Colonic mucosa (tissue), 4 donors: ENCODE measurements at regions not wholly inside any gene's neighbourhood (a gene's known extent, or its start where the extent isn't known, plus 50 kb on each side); places are given as distances from the start of the nearest gene placed in this dataset.

Experiments used
- DNase-seq: peaks from one replicate; pipeline ENCODE4 v3.0.0-alpha.2; 2020
- H3K27ac ChIP-seq: fragments of 200-600 bp; one replicate; pipeline ENCODE4 v1.8.0; 2021
- H3K27me3 ChIP-seq: fragments of 200-600 bp; one replicate; pipeline ENCODE4 v1.8.0; 2021
- H3K36me3 ChIP-seq: fragments of 200-600 bp; one replicate; pipeline ENCODE4 v1.8.0; 2021
- H3K4me1 ChIP-seq: fragments of 200-600 bp; one replicate; pipeline ENCODE4 v1.8.0; 2021; ENCODE audit warnings: mild to moderate bottlenecking
- H3K4me3 ChIP-seq: fragments of 200-600 bp; one replicate; pipeline ENCODE4 v1.8.0; 2021
- H3K9ac ChIP-seq, 2 donors: one replicate each; pipeline ENCODE4 v1.7.0; 2013; ENCODE audit warnings: control low read depth in 2 of 2, low read depth in 2 of 2, low read length in 2 of 2
- H3K9me3 ChIP-seq: fragments of 200-600 bp; one replicate; pipeline ENCODE4 v1.8.0; 2021
- CTCF ChIP-seq: fragments of 200-600 bp; IDR thresholded peaks from one replicate; pipeline ENCODE4 v1.8.0; 2022; ENCODE audit warnings: antibody characterized with exemption, mild to moderate bottlenecking
- intact Hi-C: fragments of 100-400 bp; cut with DNase I; formaldehyde crosslinking; loops from one replicate; pipeline ENCODE4 v1.14.1; 2022
- donor health status: healthy.
- donor health status: DM: no; HTN: no; CAD: no.
- donor health status: DM: no; HTN: no; CAD: no.

GRCh38 chr4:173934201-173934600, 349.3 kb downstream of the FBXO8 start:
- H3K4me3 ChIP-seq: no peak overlapping the region
- no peak for DNase-seq
- H3K9me3 ChIP-seq: no peaks in the 10 kb centered on the region
- no peaks in the 10 kb centered on the region for H3K27me3 ChIP-seq
- TF ChIP-seq CTCF: no peak
- H3K9ac ChIP-seq: no peak overlapping the region
- H3K36me3 ChIP-seq: no peaks in the 10 kb centered on the region
- no peaks in the 10 kb centered on the region for H3K4me1 ChIP-seq
- no peak overlapping the region for H3K27ac ChIP-seq
- intact Hi-C loops: no loop called here

GRCh38 chr4:173932701-173933100, 350.8 kb downstream of the FBXO8 start:
- no peak for DNase-seq
- intact Hi-C loops: no loop called here
- Histone ChIP-seq H3K9me3 (no peaks in the 10 kb centered on the region), H3K36me3 (no peaks in the 10 kb centered on the region), H3K9ac (no peak overlapping the region), H3K27me3 (no peaks in the 10 kb centered on the region), H3K4me3 (no peak overlapping the region), H3K27ac (no peak overlapping the region), H3K4me1 (no peaks in the 10 kb centered on the region)
- TF ChIP-seq CTCF: no peak

GRCh38 chr4:173930329-173930967, 353.0 kb downstream of the FBXO8 start:
- no peaks in the 10 kb centered on the region for H3K4me1 ChIP-seq
- no peaks in the 10 kb centered on the region for H3K27me3 ChIP-seq
- no peak for TF ChIP-seq CTCF
- H3K9ac ChIP-seq: no peak overlapping the region
- H3K27ac ChIP-seq: no peak overlapping the region
- H3K9me3 ChIP-seq: no peaks in the 10 kb centered on the region
- intact Hi-C loops: no loop called here
- H3K36me3 ChIP-seq: no peaks in the 10 kb centered on the region
- H3K4me3 ChIP-seq: no peak overlapping the region
- no peak for DNase-seq

- H3K4me3 ChIP-seq: no peak overlapping the region
- H3K9ac ChIP-seq: no peak overlapping the region
- no peak overlapping the region for H3K27ac ChIP-seq
- no peak for TF ChIP-seq CTCF
- no peaks in the 10 kb centered on the region for H3K36me3 ChIP-seq
- no peak for DNase-seq
- H3K4me1 ChIP-seq: no peaks in the 10 kb centered on the region
- H3K9me3 ChIP-seq: no peaks in the 10 kb centered on the region
- H3K27me3 ChIP-seq: no peaks in the 10 kb centered on the region
- intact Hi-C loops: no loop called here
These were observed 353.5 kb downstream of the FBXO8 start for GRCh38 chr4:173929921-173930320.

- no peak for DNase-seq
- no peak for TF ChIP-seq CTCF
- Histone ChIP-seq H3K9me3 (no peaks in the 10 kb centered on the region), H3K27ac (no peak overlapping the region), H3K27me3 (no peaks in the 10 kb centered on the region), H3K36me3 (no peaks in the 10 kb centered on the region), H3K4me1 (no peaks in the 10 kb centered on the region), H3K4me3 (no peak overlapping the region), H3K9ac (no peak overlapping the region)
- intact Hi-C loops: no loop called here
These were observed 358.9 kb downstream of the FBXO8 start for GRCh38 chr4:173924561-173924960.
